ENCODE measurements at regions not wholly inside any gene's neighbourhood (a gene's known extent, or its start where the extent isn't known, plus 50 kb on each side); places are given as distances from the start of the nearest gene placed in this dataset.

- DNase-seq (ENCODE audit: low read depth in 2 of 3, low spot score in 2 of 3), result no peak
Observed at GRCh38 chr6:21802175-21802822, 208.7 kb downstream of the SOX4 start.

DNA sequence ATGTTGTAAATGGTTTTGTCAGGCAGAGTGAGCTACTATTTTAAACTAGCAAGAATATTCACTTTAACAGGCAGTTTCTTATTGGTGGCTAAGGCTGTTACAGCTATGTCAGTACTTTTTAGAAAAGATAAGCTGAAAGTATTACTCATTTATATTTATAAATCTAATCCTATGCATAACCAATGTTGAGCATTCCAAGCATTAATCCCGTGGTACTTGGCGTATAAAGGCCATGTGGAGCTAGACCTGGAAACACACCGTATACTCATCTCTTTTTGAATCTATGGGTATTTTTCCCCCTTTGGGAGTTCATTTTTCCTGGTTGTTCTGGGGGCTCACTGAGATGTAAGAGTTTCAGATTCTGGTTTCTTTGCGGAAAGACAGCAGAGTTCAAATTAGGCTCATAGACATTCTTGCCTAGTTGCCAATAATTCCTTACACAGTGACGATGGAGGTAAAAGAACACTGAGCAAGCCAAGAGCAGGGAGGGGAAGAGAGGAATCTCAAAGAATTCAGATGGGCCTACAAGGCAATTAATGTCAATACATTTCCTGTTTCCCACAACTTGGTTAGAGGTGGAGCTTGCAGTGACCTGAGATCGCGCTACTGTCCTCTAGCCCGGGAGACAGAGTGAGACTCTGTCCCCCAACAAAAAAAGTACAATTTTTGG lies 211.5 kb downstream of the SOX4 start:
- no peak for DNase-seq (ENCODE audit: low read depth in 2 of 3, low spot score in 2 of 3)

- no peak for DNase-seq (ENCODE audit: low read depth in 2 of 3, low spot score in 2 of 3)
Observed at GRCh38 chr6:21807299-21808044, 213.9 kb downstream of the SOX4 start.

- DNase-seq (ENCODE audit: low read depth in 2 of 3, low spot score in 2 of 3), result no peak
Observed at GRCh38 chr6:21808045-21808470, 214.5 kb downstream of the SOX4 start.

GRCh38 chr6:21808551-21809242 lies 215.1 kb downstream of the SOX4 start:
- no peak for DNase-seq (ENCODE audit: low read depth in 2 of 3, low spot score in 2 of 3)

DNA sequence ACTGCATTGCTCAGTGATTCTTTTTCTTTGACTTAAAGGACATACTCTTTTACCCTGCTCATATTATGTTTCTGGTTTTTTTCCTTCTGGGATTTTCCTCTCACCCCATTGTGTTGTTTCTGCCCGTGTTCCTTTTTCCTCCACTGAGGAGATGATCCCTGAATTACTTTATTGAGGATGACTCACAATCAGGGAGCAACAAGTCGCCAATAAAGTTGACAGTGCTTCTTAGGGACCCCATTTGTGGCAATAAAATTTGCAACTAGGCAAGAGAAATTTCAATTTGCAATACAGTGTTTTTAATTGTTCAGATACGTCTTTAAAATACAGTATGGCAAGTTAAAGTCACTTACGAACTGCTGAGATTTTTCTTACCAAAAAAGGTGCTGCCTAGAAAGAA lies 217.9 kb downstream of the SOX4 start:
- no peak for DNase-seq (ENCODE audit: low read depth in 2 of 3, low spot score in 2 of 3)

DNA sequence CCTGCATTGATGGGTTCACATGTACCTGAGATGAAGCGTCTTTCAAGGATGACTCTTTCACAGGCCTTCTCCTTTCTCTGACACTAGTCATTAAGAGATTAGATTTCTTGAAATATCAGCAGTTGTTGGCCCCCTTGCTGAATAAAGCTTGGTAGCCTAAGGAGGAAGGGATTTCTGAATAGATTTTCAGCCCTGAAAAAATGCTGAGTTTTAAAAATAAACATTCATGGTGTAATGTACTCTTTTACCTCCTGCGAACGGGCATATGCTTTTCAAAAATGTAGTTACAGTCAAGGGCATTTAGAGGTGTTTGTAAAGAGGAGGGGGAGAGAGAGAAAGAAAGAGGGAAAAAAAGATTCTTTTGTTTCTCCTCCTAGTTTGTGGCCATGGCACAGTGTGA lies 222.7 kb downstream of the SOX4 start:
- no peak for DNase-seq (ENCODE audit: low read depth in 2 of 3, low spot score in 2 of 3)

GRCh38 chr6:21820442-21820841 lies 226.9 kb downstream of the SOX4 start:
- DNase-seq (ENCODE audit: low read depth in 2 of 3, low spot score in 2 of 3), result no peak

- peak in 1 of 3 donors; percentile 11 for DNase-seq (ENCODE audit: low read depth in 2 of 3, low spot score in 2 of 3)
Observed at GRCh38 chr6:21823371-21823770, 229.8 kb downstream of the SOX4 start.

DNA sequence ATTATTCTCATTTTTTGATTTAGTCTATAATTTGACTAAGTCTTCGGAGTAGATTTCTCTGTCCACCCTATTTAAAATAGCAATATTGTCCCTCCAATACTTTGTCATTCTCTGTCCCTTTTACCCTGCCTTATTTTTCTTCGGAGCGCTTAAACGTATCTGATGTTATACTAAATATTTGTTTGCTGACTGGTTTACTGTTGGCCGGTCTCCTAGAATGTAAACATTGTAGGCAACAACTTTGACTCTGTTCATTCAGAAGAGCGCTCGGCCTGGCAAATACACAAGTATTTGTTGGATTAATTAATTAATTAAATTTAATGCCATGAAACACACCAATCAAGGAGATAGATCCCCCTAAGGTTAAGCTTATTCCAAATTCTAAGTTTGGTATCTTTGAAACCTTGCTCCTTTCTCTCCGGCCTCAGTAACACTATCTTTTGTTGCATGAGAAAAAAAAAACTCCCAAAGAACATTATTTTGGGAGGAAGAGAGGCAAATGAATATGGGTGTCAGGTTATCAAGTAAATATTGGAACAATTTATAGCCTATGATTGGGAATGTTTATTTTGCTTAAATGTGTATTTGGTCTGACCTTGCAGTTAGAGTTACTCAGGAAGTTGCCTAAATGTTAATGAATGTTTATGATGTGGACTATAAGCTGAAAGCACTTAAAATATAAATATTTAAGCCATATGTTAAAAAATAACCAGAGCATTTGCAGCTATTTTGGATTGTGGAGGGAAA lies 231.1 kb downstream of the SOX4 start:
- no peak for DNase-seq (ENCODE audit: low read depth in 2 of 3, low spot score in 2 of 3)

DNA sequence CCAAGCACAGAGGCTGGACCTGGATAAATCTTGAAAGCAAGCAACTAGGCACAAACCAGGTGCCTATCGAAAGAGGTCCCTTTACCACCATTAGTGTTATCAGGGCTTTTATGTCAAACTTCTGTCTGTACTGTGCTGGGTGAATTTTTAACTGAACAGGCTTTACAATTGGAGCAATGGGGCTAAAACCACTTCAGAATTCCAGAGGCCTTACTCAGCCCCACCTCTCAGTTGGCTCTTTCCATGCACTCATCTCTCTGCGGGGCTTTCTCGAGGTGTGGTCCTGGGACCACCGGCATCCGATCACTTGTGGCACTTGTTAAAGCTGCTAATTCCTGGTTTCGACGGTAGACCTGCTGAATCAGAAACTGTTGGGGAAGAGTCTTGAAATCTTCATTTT lies 232.5 kb downstream of the SOX4 start:
- no peak for DNase-seq (ENCODE audit: low read depth in 2 of 3, low spot score in 2 of 3)

DNA sequence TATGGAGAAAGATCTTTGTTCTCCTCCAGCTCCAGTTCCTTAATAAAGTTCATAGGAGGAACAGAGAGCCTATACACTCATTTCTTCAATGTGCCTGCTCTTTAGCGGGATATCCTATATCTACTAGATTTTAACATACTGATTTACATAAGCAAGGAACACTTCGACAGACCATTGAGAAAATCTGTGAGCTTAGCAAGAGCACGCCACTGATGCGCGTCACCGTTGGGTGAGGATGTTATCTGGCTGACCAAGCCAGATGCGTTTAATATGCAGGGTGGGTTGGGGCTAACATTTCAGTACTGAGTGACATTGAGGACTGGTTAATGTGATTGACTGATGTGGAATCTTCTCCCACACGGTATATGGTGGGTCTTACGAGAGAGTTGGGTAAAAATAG lies 233.4 kb downstream of the SOX4 start:
- DNase-seq (ENCODE audit: low read depth in 2 of 3, low spot score in 2 of 3), result no peak

GRCh38 chr6:21827425-21828202 lies 234.1 kb downstream of the SOX4 start:
- DNase-seq (ENCODE audit: low read depth in 2 of 3, low spot score in 2 of 3), result no peak

DNA sequence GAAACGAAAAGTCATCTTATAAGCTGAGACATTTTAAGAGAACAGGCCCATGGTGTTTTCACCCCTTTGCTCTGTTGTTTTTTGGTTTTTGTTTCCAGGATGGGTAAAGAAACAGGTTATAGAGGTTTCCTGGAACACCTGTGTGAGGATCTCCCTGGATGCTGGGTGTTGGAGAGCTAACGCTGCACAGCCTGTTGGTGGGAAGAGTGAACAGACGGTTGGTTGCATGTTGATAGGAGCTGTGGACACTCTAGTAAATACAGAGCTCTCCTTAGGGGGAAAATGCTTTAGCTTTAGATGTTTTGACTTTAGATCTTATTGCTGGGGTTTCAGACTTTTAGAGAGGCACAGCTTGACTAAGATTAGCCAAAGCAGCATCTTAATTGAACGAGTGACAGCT lies 235.2 kb downstream of the SOX4 start:
- no peak for DNase-seq (ENCODE audit: low read depth in 2 of 3, low spot score in 2 of 3)

GRCh38 chr6:21829126-21829525 lies 235.6 kb downstream of the SOX4 start:
- DNase-seq (ENCODE audit: low read depth in 2 of 3, low spot score in 2 of 3), result no peak

DNA sequence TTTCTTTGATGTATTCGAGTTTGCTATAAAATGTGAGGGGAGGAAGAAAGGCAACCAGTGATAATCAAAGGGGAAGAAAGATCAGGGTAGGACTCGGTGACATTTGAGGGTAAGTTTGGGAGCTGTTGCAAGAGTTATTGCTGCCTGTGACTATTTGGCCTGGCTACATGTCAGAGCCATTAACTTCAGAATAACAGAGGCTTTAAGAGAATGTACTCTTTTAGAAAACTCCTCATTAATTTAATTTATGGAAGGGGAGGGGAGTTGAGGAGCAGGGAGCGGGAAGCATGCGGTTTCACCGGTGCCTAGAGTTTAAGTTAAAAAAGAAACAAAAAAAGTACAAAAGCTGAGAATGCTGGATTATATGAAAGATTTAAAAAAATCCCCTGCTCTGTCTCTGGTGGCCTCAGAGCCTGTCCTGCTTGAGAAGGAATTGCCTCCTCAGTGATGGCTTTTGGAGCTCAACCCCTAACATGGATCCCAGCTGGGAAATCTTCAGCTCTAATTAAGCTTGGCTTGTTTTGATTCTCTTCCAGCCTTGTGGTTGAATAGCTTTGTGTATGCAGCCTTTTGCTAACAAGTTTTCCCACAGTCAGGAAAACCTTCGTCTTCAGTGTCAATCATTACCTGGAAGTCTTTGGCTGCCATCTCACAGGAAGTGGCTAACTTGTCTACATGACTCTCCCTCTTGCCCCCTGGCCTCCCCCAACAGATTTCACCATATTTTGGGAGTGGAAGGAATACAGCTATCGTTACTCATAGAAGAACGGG lies 238.2 kb downstream of the SOX4 start:
- peak in 1 of 3 donors; percentile 46 for DNase-seq (ENCODE audit: low read depth in 2 of 3, low spot score in 2 of 3)

DNA sequence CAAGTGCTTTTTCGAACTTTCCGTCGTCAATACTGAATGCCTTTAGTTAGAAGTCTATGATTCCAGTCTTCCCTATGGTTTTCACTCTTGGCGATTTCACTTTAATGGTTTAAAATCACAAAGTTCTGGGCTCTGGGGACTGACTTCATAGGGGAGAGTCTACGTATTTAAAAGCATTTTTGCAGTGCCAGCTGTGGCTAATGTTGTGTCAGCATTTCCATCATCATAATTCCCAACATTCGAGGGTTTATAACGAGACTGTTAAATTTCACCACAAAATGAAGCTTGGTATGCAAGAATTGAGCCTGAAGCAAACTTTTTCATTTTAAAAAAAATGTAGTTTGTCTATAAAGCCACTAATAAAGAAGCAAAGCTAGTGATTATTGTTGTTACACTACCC lies 242.7 kb downstream of the SOX4 start:
- no peak for DNase-seq (ENCODE audit: low read depth in 2 of 3, low spot score in 2 of 3)

DNA sequence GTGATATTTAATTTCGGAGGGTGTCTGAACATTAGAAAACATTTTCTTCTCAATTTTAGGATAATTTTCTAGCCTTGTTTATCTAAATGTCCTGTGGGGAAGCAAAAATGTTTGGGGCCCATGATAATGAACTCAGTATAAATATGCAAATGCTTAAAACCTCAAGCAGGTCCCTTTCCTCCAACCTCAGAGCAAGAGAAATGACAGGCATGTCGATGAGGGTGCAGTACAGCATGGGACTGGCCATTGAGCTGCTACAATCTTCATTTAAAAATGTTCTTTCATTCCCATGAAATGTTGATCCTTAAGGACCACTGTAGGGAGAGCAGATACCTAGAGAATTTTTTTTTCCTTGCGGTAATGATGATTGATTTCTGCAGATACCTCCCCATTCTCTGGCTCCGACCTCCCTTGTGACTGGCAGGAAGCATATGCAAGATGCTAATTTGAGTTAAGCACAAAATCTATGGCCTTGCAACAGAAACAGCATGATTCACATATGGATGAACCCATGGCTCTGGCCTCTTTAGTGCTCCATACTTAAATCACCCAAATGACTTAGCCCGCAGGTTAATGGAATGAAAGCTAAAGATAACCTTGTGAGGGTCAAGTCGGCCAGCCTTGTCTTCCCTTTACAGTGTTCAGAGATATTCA lies 243.3 kb downstream of the SOX4 start:
- peak in 2 of 3 donors; percentile 33 to 61 for DNase-seq (ENCODE audit: low read depth in 2 of 3, low spot score in 2 of 3)

GRCh38 chr6:21840428-21840827 lies 246.9 kb downstream of the SOX4 start:
- DNase-seq (ENCODE audit: low read depth in 2 of 3, low spot score in 2 of 3), result no peak

Data from hematopoietic multipotent progenitor cell (in vitro differentiated cells).